ENCODE measurements at regions not wholly inside any gene's neighbourhood (a gene's known extent, or its start where the extent isn't known, plus 50 kb on each side); places are given as distances from the start of the nearest gene placed in this dataset.

GRCh38 chr6:125658136-125658535 lies 91.3 kb upstream of the HEY2 start:
- peaks cover under 1% of the 10 kb centered on the region for H3K4me1 Mint-ChIP-seq (ENCODE audit: low read depth)
- no peaks in the 10 kb centered on the region for H3K36me3 Mint-ChIP-seq (ENCODE audit: low read depth)
- no peaks in the 10 kb centered on the region for H3K9me3 Mint-ChIP-seq (ENCODE audit: insufficient read depth)
- CTCF ChIA-PET: no interaction called here
- no peak overlapping the region for H3K27ac Mint-ChIP-seq
- no peak overlapping the region for H3K4me3 Mint-ChIP-seq
- ATAC-seq (no peak), DNase-seq (no peak)
- H3K27me3 Mint-ChIP-seq (ENCODE audit: low read depth): peaks cover 9% of the 10 kb centered on the region
- POLR2A ChIA-PET: no interaction called here

- DNase-seq (no peak), ATAC-seq (no peak)
- Mint-ChIP-seq H3K9me3 (ENCODE audit: insufficient read depth) (no peaks in the 10 kb centered on the region), H3K27me3 (ENCODE audit: low read depth) (peaks cover 11% of the 10 kb centered on the region), H3K4me3 (no peak overlapping the region), H3K36me3 (ENCODE audit: low read depth) (no peaks in the 10 kb centered on the region), H3K27ac (no peak overlapping the region), H3K4me1 (ENCODE audit: low read depth) (peaks cover 2% of the 10 kb centered on the region)
- ChIA-PET CTCF (no interaction called here), POLR2A (no interaction called here)
Measured at GRCh38 chr6:125658759-125659431, 90.5 kb upstream of the HEY2 start.

- Mint-ChIP-seq H3K27me3 (ENCODE audit: low read depth) (peaks cover 11% of the 10 kb centered on the region), H3K27ac (no peak overlapping the region), H3K4me3 (no peak overlapping the region), H3K9me3 (ENCODE audit: insufficient read depth) (no peaks in the 10 kb centered on the region), H3K4me1 (ENCODE audit: low read depth) (peaks cover 2% of the 10 kb centered on the region), H3K36me3 (ENCODE audit: low read depth) (no peaks in the 10 kb centered on the region)
- CTCF ChIA-PET: no interaction called here
- POLR2A ChIA-PET: no interaction called here
- no peak for ATAC-seq
- DNase-seq: no peak
Measured at GRCh38 chr6:125659887-125660286, 89.5 kb upstream of the HEY2 start.

GRCh38 chr6:125662296-125662695 lies 87.1 kb upstream of the HEY2 start:
- H3K9me3 Mint-ChIP-seq (ENCODE audit: insufficient read depth): no peaks in the 10 kb centered on the region
- ChIA-PET POLR2A (interaction anchor here (0.8 kb wide), 1 partner anchor 91 kb away, joined by 3 read pairs; no protein-coding TSS in a partner anchor), CTCF (no interaction called here)
- peaks cover 7% of the 10 kb centered on the region for H3K27me3 Mint-ChIP-seq (ENCODE audit: low read depth)
- no peaks in the 10 kb centered on the region for H3K36me3 Mint-ChIP-seq (ENCODE audit: low read depth)
- DNase-seq (no peak), ATAC-seq (no peak)
- H3K4me3 Mint-ChIP-seq: no peak overlapping the region
- H3K4me1 Mint-ChIP-seq (ENCODE audit: low read depth): peaks cover 2% of the 10 kb centered on the region
- H3K27ac Mint-ChIP-seq: no peak overlapping the region

- CTCF ChIA-PET: no interaction called here
Measured at GRCh38 chr6:125665295-125665814, 84.1 kb upstream of the HEY2 start.

GRCh38 chr6:125667326-125667725 lies 82.1 kb upstream of the HEY2 start:
- Mint-ChIP-seq H3K27me3 (ENCODE audit: low read depth) (peaks cover 6% of the 10 kb centered on the region), H3K4me3 (no peak overlapping the region), H3K36me3 (ENCODE audit: low read depth) (no peaks in the 10 kb centered on the region), H3K4me1 (ENCODE audit: low read depth) (peaks cover 2% of the 10 kb centered on the region), H3K27ac (no peak overlapping the region), H3K9me3 (ENCODE audit: insufficient read depth) (no peaks in the 10 kb centered on the region)
- POLR2A ChIA-PET: no interaction called here
- ATAC-seq (no peak), DNase-seq (no peak)
- CTCF ChIA-PET: no interaction called here

More at GRCh38 chr6:125665295-125665814, 84.1 kb upstream of the HEY2 start:
- no peak for ATAC-seq
- Mint-ChIP-seq H3K4me3 (no peak overlapping the region), H3K9me3 (ENCODE audit: insufficient read depth) (no peaks in the 10 kb centered on the region), H3K27ac (no peak overlapping the region), H3K27me3 (ENCODE audit: low read depth) (peaks cover 6% of the 10 kb centered on the region), H3K4me1 (ENCODE audit: low read depth) (peaks cover 2% of the 10 kb centered on the region), H3K36me3 (ENCODE audit: low read depth) (no peaks in the 10 kb centered on the region)
- POLR2A ChIA-PET: interaction anchor here (0.6 kb wide), 1 partner anchor 148 kb away, joined by 3 read pairs; no protein-coding TSS in a partner anchor
- DNase-seq: no peak

GRCh38 chr6:125668071-125668470 lies 81.4 kb upstream of the HEY2 start:
- H3K27me3 Mint-ChIP-seq (ENCODE audit: low read depth): peaks cover 6% of the 10 kb centered on the region

GRCh38 chr6:125670568-125670967 lies 78.9 kb upstream of the HEY2 start:
- no peaks in the 10 kb centered on the region for H3K9me3 Mint-ChIP-seq (ENCODE audit: insufficient read depth)
- H3K4me1 Mint-ChIP-seq (ENCODE audit: low read depth): no peaks in the 10 kb centered on the region
- no peak overlapping the region for H3K4me3 Mint-ChIP-seq
- no peak for DNase-seq
- H3K36me3 Mint-ChIP-seq (ENCODE audit: low read depth): no peaks in the 10 kb centered on the region
- no peak for ATAC-seq
- H3K27ac Mint-ChIP-seq: no peak overlapping the region
- peaks cover 4% of the 10 kb centered on the region for H3K27me3 Mint-ChIP-seq (ENCODE audit: low read depth)
- ChIA-PET POLR2A (no interaction called here), CTCF (no interaction called here)

More at GRCh38 chr6:125668071-125668470, 81.4 kb upstream of the HEY2 start:
- Mint-ChIP-seq H3K36me3 (ENCODE audit: low read depth) (no peaks in the 10 kb centered on the region), H3K4me1 (ENCODE audit: low read depth) (peaks cover 2% of the 10 kb centered on the region), H3K27ac (no peak overlapping the region), H3K4me3 (no peak overlapping the region), H3K9me3 (ENCODE audit: insufficient read depth) (no peaks in the 10 kb centered on the region)
- ChIA-PET POLR2A (no interaction called here), CTCF (no interaction called here)
- no peak for ATAC-seq
- DNase-seq: no peak

- no peaks in the 10 kb centered on the region for H3K27me3 Mint-ChIP-seq (ENCODE audit: low read depth)
- DNase-seq (no peak), ATAC-seq (no peak)
- POLR2A ChIA-PET: no interaction called here
- no peak overlapping the region for H3K27ac Mint-ChIP-seq
- CTCF ChIA-PET: interaction anchor here (1.2 kb wide), 1 partner anchor 10 kb away, joined by 3 read pairs; no protein-coding TSS in a partner anchor
- no peaks in the 10 kb centered on the region for H3K9me3 Mint-ChIP-seq (ENCODE audit: insufficient read depth)
- H3K4me3 Mint-ChIP-seq: no peak overlapping the region
- H3K36me3 Mint-ChIP-seq (ENCODE audit: low read depth): no peaks in the 10 kb centered on the region
- H3K4me1 Mint-ChIP-seq (ENCODE audit: low read depth): no peaks in the 10 kb centered on the region
Measured at GRCh38 chr6:125671323-125671722, 78.1 kb upstream of the HEY2 start.

- Mint-ChIP-seq H3K27ac (no peak overlapping the region), H3K9me3 (ENCODE audit: insufficient read depth) (no peaks in the 10 kb centered on the region), H3K4me3 (no peak overlapping the region), H3K4me1 (ENCODE audit: low read depth) (no peaks in the 10 kb centered on the region), H3K36me3 (ENCODE audit: low read depth) (no peaks in the 10 kb centered on the region), H3K27me3 (ENCODE audit: low read depth) (peaks cover 5% of the 10 kb centered on the region)
- CTCF ChIA-PET: no interaction called here
- no peak for DNase-seq
- POLR2A ChIA-PET: no interaction called here
- no peak for ATAC-seq
Measured at GRCh38 chr6:125674230-125674629, 75.2 kb upstream of the HEY2 start.

- Mint-ChIP-seq H3K4me1 (ENCODE audit: low read depth) (peaks cover 7% of the 10 kb centered on the region), H3K27me3 (ENCODE audit: low read depth) (peaks cover 10% of the 10 kb centered on the region), H3K36me3 (ENCODE audit: low read depth) (no peaks in the 10 kb centered on the region), H3K27ac (no peak overlapping the region), H3K9me3 (ENCODE audit: insufficient read depth) (no peaks in the 10 kb centered on the region), H3K4me3 (no peak overlapping the region)
- DNase-seq: no peak
- ATAC-seq: no peak
- ChIA-PET POLR2A (no interaction called here), CTCF (no interaction called here)
Measured at GRCh38 chr6:125678601-125679000, 70.8 kb upstream of the HEY2 start.

GRCh38 chr6:125679128-125679527 lies 70.3 kb upstream of the HEY2 start:
- ATAC-seq: no peak
- H3K36me3 Mint-ChIP-seq (ENCODE audit: low read depth): no peaks in the 10 kb centered on the region
- ChIA-PET CTCF (no interaction called here), POLR2A (no interaction called here)
- no peaks in the 10 kb centered on the region for H3K9me3 Mint-ChIP-seq (ENCODE audit: insufficient read depth)
- H3K27me3 Mint-ChIP-seq (ENCODE audit: low read depth): peaks cover 10% of the 10 kb centered on the region
- H3K4me3 Mint-ChIP-seq: no peak overlapping the region
- no peak overlapping the region for H3K27ac Mint-ChIP-seq
- H3K4me1 Mint-ChIP-seq (ENCODE audit: low read depth): peaks cover 7% of the 10 kb centered on the region
- DNase-seq: no peak

GRCh38 chr6:125679651-125680050 lies 69.8 kb upstream of the HEY2 start:
- ChIA-PET CTCF (no interaction called here), POLR2A (no interaction called here)
- DNase-seq (no peak), ATAC-seq (no peak)
- Mint-ChIP-seq H3K4me3 (no peak overlapping the region), H3K4me1 (ENCODE audit: low read depth) (peaks cover 7% of the 10 kb centered on the region), H3K36me3 (ENCODE audit: low read depth) (no peaks in the 10 kb centered on the region), H3K27me3 (ENCODE audit: low read depth) (peaks cover 10% of the 10 kb centered on the region), H3K9me3 (ENCODE audit: insufficient read depth) (no peaks in the 10 kb centered on the region), H3K27ac (no peak overlapping the region)

Data from activated CD8-positive, alpha-beta T cell treated with anti-CD3 and anti-CD28 coated beads, Interleukin-2, amount 10 ng/mL, durations not matched to agents 7 days and 5 days (primary cell).